Medulla oblongata (tissue), 1 donor: ENCODE measurements at regions not wholly inside any gene's neighbourhood (a gene's known extent, or its start where the extent isn't known, plus 50 kb on each side); places are given as distances from the start of the nearest gene placed in this dataset.
A peak's percentile ranks its signal among the peaks of the same experiment; 100 is the strongest.
"Not testable (repeated sequence)": the region's sequence is repeated elsewhere in the genome, so short reads cannot be mapped to it uniquely, and the experiment has no call there.

Source experiments
- DNase-seq: peaks from one replicate; pipeline ENCODE4 v3.0.0-alpha.2; 2015; ENCODE audit errors: extremely low spot score

DNA sequence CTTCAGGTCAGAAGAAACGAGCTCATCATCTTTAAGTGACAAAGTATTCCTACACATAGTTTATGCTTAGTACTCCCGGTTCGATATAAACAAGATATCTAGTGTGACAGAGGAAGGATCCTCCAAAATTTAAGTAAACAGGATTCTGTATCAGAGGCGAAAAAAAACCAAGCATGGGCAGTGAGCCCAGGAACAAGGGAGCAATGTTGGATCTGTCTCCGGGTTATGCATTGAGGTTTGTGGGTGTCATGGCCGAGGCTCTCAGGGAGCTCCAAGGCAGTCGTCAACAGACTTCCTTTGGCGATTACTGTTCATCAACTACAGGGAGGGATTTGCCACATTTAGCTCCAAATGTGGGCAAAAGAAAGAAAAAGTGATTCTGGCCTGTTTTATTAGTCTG is 319.5 kb downstream of the CBLN4 start:
- DNase-seq, result no peak

DNA sequence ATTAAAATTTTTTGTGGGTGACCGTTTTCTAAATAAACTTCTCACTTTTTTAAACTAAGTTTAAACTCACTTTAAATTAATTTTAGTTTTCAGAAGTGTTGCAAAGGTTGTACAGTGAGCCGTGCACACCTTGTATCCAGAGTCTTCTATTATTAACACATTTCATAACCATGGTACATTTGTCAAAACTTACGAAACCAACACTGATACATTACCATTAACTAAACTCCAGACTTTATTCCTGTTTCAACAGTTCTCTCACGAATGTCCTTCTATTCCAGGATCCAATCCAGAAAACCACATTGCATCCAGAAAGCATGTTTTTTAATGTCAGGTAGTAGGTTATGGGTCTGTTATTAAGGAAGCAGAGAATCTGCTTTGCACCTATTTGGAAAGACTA is 319.9 kb downstream of the CBLN4 start:
- no peak for DNase-seq

DNA sequence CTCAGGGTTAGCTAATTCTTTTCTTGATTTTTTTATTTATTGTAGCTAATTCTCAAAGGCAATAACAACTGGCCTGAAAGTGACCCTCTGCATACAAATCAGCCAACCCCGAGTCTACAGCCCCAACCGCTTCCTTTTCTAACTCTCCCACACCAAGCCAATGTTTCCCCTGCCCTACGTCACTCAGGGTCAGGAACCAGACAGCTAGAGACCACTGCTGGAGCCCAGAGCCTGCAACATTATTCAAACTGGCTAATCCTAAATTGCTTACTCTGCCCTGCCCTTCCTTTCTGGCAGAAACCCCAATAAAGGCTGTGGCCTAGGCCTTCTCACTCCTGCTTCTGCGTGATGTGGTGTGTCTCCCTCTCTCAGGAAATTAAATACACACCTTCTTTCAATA is 320.7 kb downstream of the CBLN4 start:
- DNase-seq, result no peak

DNA sequence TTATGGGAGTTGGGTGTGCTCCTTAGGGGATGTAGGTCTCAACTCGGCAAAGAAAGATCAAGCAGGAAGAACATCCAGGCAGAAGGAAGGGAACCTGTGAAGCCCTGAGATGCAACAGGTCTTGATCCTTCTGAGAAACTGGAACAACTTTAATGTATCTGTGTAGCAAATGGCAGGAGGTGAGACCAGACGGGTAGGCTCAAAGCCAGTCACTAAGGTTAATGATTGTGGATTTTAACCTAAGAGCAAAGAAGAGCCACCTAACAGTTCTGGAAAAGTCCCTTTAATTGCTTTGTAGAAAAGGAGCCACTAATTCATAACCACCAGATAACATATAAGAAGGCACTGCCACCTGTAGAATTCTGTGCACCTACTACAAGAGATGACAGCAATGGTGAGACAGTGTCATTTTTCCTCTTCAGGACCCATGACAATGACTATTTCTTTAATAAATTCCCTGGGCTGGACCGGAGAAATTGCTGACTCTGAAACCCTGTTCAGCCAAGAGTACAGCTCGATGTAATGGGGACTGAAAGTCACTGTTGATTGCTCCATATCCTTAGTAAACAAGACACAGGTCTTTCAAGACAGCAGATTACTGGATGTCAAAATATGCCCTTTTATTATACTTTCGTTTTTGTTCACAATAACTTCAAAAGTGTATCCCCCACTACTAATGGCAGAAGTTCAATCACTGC is 326.2 kb downstream of the CBLN4 start:
- DNase-seq, result no peak

DNA sequence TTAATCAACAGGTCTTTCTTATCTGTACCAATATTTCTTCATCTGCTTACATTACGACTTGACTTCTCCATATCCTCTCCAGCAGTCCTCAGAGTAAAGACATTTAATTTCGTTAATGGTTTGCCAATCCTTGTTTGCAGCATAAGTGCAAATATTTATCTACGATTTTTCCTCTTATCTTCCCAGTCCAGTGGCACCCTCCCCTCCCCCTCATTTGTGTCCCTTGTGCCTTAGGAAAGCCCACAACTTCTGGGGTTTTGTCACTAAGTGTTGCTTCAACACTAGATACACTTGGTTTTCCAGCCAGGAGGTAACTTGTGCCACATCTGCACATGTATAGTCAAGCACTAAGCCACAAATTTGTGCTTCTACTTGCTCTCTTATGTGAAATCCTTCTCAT is 327.2 kb downstream of the CBLN4 start:
- DNase-seq, result no peak

DNA sequence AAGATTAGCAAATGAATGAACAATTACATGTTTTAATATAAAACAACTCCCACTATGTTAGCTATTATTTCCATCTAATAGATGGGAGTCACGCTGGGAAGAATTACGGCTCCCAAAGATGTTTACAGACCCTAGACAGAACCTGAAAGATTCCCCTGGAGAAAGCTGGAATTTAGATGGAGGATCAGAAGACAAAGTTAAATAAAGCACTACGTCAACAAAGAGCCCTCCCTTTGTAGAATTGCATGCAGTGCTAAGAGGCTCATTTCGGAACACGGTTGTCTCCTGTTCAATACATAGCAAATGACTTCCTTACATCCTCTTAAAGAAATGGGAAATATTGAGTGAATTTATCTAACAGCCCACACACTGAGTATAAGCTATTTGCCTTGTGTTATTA is 328.3 kb downstream of the CBLN4 start:
- no peak for DNase-seq

DNA sequence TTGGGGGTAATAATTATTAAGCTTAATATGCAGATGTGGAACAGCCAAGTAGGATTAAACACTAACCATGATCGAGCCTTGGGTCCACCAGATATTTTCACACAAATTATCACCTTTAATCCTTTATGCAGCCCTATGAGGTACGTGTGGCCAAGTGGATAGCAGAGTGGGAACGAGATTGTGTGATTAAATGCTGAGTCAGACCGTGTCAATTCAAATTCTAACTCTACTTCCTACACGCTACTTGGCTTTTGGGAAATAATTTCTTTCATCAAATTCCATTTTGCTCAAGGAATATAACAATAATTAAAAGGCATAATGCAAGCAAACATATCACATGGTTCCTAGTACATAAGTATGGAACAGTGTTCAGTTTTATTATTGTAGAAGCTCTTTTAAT is 329.2 kb downstream of the CBLN4 start:
- DNase-seq, result no peak

DNA sequence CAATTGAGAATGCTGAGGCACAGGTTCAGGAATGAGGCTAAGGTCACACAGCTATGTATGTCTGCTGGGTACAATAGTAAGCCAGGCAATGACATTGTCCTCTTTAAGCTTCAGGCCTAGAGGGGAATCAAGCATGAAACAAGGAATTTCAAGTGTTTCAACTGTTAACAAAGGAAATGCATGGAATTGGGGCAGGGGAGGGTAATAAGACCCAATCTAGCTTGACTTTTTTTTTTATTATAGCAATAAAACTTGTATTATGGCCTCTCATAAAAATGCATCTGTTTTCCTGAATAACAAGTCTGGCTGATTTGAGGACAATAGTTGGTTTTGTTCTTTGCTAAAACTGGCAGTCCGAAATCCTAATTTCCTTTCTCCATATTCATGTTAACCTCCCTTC is 336.7 kb downstream of the CBLN4 start:
- no peak for DNase-seq

DNA sequence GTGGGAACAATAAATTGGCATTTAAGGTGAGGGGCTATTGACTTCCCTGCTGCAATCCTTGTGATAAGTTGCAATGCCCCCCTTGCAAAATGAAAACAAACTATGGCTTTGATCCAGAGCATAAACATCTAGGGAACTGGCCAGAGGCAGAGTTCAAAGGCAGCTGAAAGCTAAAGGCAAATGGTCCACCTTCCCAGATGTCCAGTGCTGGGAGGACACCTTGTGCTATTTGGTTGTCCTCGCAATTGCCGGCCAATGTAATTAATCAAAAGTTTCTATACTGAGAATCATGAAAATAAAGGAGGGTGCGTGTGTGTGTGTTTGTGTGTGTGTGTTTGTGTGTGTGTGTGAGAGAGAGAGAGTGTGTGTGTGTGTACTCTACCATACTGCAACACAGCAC is 337.4 kb downstream of the CBLN4 start:
- no peak for DNase-seq

DNA sequence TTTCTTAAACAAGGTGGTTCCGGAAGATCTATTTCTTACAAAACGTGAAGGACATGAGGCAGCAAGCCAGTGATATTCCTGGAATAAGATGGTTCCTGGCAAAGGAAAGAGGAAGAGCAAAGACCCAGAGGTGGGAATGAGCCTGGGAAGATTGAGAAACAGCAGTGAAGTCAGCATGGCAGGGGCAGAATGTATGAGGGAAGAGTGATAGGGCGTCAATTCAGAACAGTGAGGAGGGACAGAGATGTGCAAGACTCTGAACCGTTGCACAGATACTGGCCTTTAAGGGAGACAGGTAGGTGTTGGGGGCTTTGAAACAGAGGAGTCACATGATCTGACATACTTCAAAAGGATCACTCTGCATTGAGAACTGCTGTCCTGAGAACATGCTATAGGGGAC is 338.3 kb downstream of the CBLN4 start:
- no peak for DNase-seq

DNA sequence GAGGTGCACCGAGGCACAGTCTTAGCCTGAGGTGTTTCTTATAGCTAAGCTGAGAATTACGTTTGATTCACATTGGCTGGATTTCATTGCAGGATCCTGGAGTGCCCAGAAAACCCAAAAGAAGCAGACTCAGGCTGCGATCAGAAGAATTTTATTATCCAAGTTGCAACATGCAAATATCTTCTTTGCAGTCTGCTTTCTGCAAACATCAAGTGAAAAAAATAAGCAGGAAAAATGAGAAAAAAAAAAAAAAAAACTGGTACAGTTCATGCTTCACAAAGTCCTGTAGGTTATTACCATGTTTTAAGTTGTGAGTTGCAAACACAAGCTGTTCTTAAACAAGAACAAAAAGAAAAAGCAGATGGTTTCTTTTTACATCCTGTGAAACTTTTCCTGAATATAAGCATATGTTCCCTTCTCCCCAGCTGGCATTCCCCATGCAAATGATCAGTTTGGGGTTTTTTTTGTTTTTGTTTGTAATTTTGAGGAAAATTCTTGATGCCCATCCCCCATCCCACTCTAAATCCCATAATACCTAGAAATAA is 349.0 kb downstream of the CBLN4 start:
- DNase-seq, result no peak

DNA sequence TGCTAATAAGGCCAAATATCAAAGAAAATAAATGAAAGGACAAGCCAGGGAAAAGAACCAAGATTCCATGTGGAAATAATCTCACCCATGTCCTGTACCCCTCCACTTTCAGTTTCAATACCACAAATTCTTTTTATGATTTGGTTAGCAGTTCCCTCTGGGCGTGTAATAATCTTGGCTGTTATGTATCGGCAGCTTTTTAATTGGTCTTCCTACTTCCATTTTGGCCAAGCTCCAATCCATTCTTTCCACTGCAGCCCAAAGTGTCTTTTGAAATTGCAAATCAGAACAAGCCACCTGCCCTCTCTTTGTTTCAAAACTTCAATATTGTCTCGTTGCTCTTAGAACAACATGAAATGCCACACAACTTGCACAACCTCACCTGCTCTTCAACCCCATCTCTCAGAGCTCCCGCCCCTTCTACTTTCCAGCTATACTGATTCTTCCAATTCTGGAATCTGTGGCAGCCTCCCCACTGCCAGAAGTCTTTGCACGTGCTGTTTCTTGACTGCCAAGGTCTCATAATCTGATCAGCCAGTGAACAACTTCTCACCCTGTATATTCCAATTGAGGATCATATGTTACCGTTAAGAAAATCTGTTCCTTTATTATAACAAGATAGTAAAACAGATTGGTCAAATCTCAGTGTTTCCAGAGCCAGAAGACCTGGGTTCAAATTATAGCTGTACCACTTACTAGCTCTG is 354.5 kb downstream of the CBLN4 start:
- DNase-seq, result no peak

DNA sequence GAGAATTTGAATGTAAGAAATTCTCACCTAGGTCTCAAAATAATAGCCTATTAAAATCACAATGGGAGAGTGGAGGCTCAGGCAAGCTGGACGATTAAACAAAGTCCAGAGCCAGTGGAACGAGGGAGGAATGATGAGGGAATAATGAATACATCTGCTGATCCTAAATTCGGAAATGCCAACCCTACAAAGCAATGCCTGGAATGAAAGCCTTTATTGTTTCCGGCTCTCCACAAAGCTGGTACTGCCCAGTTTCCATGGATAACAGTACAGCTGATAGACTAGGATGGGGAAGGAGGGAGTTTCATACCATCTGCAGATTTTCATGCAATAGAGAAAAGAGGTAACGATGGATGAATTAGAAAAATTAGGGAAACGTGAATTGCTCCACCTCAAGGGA is 356.1 kb downstream of the CBLN4 start:
- DNase-seq, result peak; percentile 77

DNA sequence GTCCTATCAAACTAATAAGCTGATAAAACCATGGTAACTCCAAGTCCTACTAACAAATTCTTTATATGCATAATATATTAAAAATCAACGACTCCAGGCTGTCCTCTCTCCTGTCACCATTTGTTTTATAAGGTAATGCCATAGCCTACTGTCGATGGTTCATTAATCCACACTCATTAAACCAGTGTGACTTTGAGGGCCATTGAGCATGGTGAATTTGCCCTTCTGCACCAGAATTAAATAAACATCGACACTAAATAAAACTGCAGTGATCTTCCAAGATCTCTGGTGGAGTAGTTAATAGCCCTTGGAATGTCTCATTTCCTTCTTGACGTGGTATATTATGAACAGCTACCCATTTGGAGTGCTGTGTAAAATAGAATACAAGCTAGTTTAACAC is 358.5 kb downstream of the CBLN4 start:
- no peak for DNase-seq

DNA sequence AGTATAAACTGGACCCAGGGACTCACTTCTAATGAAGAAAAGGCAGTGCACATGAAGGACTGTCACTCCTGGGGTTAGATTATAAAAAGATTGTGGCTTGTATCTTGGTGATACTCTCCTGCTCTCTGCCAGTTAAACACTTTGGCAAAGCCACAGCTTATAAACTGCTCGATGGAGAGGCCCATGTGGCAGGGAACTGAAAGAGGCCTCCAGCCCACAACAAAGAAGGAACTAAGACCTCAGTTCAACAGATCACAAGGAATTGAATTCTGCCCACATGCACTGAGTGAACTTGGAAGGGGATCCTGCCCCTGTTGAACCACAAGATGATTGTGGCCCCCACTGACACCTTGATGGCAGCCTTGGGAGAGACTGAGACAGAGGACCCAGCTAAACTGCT is 363.8 kb downstream of the CBLN4 start:
- DNase-seq, result no peak

DNA sequence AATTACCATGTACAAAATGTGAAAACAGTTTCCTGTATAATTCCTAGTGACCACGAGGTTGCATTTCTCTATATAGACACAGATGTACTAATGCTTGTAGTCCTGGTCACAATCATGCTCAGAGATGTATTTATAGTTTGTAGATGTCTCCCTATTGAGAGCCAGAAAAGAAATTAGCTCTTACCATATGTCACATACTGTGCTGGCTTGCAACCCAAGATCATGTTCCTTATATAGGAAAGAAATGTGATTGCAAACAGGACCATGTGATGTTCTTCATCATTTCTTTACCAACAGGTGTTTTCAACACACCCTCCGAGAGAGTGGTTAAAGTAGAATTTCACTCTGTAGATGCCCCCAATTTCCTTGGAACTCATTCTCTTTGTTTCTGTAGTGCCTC is 369.4 kb downstream of the CBLN4 start:
- DNase-seq, result no peak

DNA sequence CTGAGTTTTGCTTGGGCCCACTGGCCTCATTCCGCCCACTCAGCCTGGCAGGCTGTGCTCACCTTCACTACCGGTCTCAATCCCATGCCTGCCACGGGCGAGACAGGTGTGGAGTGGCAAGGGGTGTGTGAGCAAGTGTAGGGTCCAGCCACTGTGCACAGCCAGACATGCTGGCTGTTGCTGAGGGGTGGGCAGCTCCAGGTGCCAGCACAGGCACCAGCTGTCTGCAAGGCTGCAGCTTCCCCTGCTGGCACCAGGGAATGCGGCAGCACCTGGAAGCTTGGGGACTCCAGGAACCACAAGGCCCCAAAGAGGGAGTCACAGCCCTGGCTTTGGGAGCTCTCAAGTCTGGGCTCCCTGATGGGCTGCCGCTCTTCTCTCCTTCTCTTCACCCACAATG is 372.7 kb downstream of the CBLN4 start:
- DNase-seq, result no peak

DNA sequence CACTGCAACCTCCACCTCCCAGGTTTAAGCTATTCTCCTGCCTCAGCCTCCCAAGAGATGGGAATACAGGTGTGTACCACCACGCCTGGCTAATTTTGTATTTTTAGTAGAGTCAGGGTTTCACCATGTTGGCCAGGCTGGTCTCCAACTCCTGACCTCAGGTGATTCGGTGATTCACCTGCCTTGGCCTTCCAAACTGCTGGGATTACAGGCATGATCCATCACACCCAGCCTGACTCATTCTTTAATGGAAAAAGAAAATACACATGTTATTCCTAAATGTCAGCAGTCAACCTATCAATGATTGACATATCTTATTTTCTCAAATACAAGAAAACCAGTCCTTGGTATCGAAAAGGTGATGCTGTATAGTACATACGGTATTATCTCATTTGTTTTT is 376.2 kb downstream of the CBLN4 start:
- not testable (repeated sequence) for DNase-seq

DNA sequence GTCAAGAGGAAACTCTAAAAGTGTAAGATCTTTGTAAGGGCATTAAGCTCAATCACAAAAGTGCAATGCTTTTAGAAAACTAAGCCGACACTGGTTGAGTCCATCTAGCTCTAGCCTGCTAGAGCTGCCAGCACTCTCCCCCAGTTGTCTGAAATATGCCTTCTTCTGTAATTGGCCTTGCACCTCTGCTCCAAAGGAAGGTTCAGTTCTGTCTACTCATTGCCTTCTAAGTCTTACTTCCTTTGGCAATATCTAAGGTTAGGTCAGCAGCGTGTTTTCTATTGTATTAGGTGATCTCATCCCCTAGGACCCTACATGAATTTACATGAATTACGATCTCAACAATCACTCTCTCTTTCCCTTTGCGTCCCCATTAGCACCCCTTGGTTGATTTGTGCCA is 378.6 kb downstream of the CBLN4 start:
- DNase-seq, result no peak

DNA sequence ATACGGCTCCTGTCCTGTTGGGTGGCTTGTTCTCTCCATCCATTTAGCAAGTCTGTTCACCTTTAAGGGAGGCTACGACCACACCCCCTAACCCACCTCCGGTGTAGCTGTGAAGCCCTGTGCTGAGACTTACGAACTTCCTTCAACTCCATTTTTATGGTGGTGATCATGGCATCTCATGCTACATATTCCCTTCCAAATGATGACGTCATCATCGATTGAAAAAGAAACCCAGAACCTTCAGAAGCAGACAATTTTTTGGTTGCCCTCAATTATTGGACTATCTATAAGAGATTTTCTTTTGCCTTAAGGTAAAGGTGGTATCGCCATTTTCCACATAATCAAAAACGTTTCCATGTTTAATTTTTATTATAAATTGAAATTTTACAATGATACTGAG is 389.0 kb downstream of the CBLN4 start:
- DNase-seq, result no peak

DNA sequence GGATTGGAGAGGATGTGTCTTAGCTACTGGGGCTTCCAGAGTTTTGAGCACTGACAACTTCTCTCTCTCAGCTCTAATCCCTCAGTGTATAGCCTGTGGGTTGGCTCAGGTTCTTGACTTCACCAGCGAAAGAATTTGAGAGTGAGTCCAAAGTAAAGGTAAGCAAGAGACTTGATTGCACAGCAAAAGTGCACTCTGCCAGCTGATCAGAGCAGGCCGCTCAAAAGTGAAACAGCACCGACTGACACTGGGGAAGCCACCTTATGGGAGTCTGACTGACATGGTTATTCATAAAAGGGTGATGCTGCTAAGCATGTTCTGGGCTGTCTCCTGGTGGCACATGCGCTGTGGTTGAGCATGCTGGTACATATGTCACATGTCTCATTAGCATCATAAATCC is 389.5 kb downstream of the CBLN4 start:
- DNase-seq, result no peak

DNA sequence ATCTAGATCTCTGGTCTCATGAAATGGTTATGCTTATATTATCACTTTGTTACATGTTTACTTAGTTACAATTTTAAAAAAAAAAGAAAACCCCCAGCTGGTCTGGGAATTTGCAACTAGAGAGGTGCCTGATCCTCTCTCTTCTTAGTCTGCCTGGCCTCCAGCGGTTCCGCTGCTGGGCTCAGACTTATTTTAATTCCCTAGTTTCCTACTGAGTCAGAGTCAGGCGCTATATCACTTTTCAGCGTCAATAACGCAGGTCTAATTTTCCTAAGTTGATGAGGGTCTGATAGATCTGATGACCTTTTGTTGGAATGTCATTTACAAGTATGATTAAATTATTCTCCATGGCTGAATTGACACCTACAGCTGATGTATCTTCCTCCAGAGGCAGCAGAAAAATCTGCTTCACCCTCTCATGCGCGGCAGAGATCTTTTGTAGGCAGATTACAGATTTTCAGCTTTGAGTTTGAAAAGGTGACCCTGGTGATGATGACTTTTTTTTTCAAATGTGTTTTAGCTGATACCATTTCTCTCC is 391.0 kb downstream of the CBLN4 start:
- DNase-seq, result no peak

DNA sequence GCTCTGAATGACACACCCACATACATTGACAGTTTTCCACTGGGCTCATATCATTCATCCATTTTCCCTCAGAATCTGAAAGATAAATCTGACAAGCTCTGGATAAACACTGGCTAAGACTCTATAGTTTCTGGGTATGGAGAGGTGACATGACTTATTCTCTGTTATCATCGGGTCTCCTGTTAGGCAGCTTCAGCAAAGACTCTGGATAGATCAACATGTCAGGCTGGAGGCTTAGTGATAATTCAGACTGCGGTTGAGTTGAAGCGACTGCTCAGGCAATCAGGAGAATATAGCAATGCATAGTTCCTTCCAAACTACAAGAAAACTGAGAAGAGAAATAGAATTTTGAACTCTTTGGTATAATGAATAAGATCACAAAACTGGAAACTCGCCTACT is 394.6 kb downstream of the CBLN4 start:
- DNase-seq, result no peak
